Stimulated activated naive CD8-positive, alpha-beta T cell treated with anti-CD3 and anti-CD28 coated beads, Interleukin-15, Interleukin-2, amounts not matched to agents 100 ng/mL and 50 ng/mL, for 24 hours (primary cell): ENCODE measurements at regions not wholly inside any gene's neighbourhood (a gene's known extent, or its start where the extent isn't known, plus 50 kb on each side); places are given as distances from the start of the nearest gene placed in this dataset.

Experiments used
- H3K27ac Mint-ChIP-seq: one replicate; pipeline ENCODE4 v1.8.0; 2021; ENCODE audit warnings: mild to moderate bottlenecking, mixed read lengths
- H3K27me3 Mint-ChIP-seq: one replicate; pipeline ENCODE4 v1.8.0; 2021; ENCODE audit warnings: mixed read lengths
- H3K36me3 Mint-ChIP-seq: one replicate; pipeline ENCODE4 v1.8.0; 2021; ENCODE audit warnings: low read depth, mixed read lengths
- H3K4me1 Mint-ChIP-seq: one replicate; pipeline ENCODE4 v1.8.0; 2021; ENCODE audit warnings: low read depth, mixed read lengths
- H3K4me3 Mint-ChIP-seq: one replicate; pipeline ENCODE4 v1.8.0; 2021; ENCODE audit warnings: mild to moderate bottlenecking, mixed read lengths
- H3K9me3 Mint-ChIP-seq: one replicate; pipeline ENCODE4 v1.8.0; 2021; ENCODE audit warnings: mixed read lengths

- Mint-ChIP-seq H3K27ac (no peak overlapping the region), H3K4me1 (no peaks in the 10 kb centered on the region)
Measured at GRCh38 chr12:24072302-24072701, 122.8 kb upstream of the SOX5 start.

GRCh38 chr12:24071842-24072241, 122.4 kb upstream of the SOX5 start:
- Mint-ChIP-seq H3K27me3 (no peaks in the 10 kb centered on the region), H3K36me3 (no peaks in the 10 kb centered on the region), H3K4me1 (no peaks in the 10 kb centered on the region), H3K9me3 (no peaks in the 10 kb centered on the region), H3K4me3 (no peak overlapping the region), H3K27ac (no peak overlapping the region)

More at GRCh38 chr12:24072302-24072701, 122.8 kb upstream of the SOX5 start:
- H3K36me3 Mint-ChIP-seq, result no peaks in the 10 kb centered on the region
- no peak overlapping the region for H3K4me3 Mint-ChIP-seq
- no peaks in the 10 kb centered on the region for H3K27me3 Mint-ChIP-seq
- H3K9me3 Mint-ChIP-seq, result no peaks in the 10 kb centered on the region

- no peaks in the 10 kb centered on the region for H3K9me3 Mint-ChIP-seq
- H3K27ac Mint-ChIP-seq, result no peak overlapping the region
- H3K36me3 Mint-ChIP-seq, result no peaks in the 10 kb centered on the region
- no peaks in the 10 kb centered on the region for H3K4me1 Mint-ChIP-seq
- H3K4me3 Mint-ChIP-seq, result no peak overlapping the region
- no peaks in the 10 kb centered on the region for H3K27me3 Mint-ChIP-seq
Measured at GRCh38 chr12:24069532-24070395, 120.3 kb upstream of the SOX5 start.

GRCh38 chr12:24066865-24067264, 117.4 kb upstream of the SOX5 start:
- H3K27ac Mint-ChIP-seq, result no peak overlapping the region
- no peaks in the 10 kb centered on the region for H3K27me3 Mint-ChIP-seq
- H3K4me3 Mint-ChIP-seq, result no peak overlapping the region

GRCh38 chr12:24066097-24066496, 116.6 kb upstream of the SOX5 start:
- no peaks in the 10 kb centered on the region for H3K4me1 Mint-ChIP-seq
- no peaks in the 10 kb centered on the region for H3K36me3 Mint-ChIP-seq

More at GRCh38 chr12:24066865-24067264, 117.4 kb upstream of the SOX5 start:
- no peaks in the 10 kb centered on the region for H3K4me1 Mint-ChIP-seq
- no peaks in the 10 kb centered on the region for H3K9me3 Mint-ChIP-seq
- no peaks in the 10 kb centered on the region for H3K36me3 Mint-ChIP-seq

GRCh38 chr12:24062642-24063245, 113.3 kb upstream of the SOX5 start:
- H3K4me3 Mint-ChIP-seq, result no peak overlapping the region
- H3K27ac Mint-ChIP-seq, result no peak overlapping the region
- H3K36me3 Mint-ChIP-seq, result no peaks in the 10 kb centered on the region

More at GRCh38 chr12:24066097-24066496, 116.6 kb upstream of the SOX5 start:
- H3K9me3 Mint-ChIP-seq, result no peaks in the 10 kb centered on the region
- H3K4me3 Mint-ChIP-seq, result no peak overlapping the region
- no peaks in the 10 kb centered on the region for H3K27me3 Mint-ChIP-seq
- no peak overlapping the region for H3K27ac Mint-ChIP-seq

GRCh38 chr12:24060089-24060488, 110.6 kb upstream of the SOX5 start:
- H3K36me3 Mint-ChIP-seq, result no peaks in the 10 kb centered on the region
- no peak overlapping the region for H3K4me3 Mint-ChIP-seq
- H3K9me3 Mint-ChIP-seq, result no peaks in the 10 kb centered on the region
- no peaks in the 10 kb centered on the region for H3K27me3 Mint-ChIP-seq
- H3K4me1 Mint-ChIP-seq, result no peaks in the 10 kb centered on the region
- H3K27ac Mint-ChIP-seq, result no peak overlapping the region

More at GRCh38 chr12:24062642-24063245, 113.3 kb upstream of the SOX5 start:
- H3K27me3 Mint-ChIP-seq, result no peaks in the 10 kb centered on the region
- H3K4me1 Mint-ChIP-seq, result no peaks in the 10 kb centered on the region
- H3K9me3 Mint-ChIP-seq, result no peaks in the 10 kb centered on the region

GRCh38 chr12:24057920-24058476, 108.5 kb upstream of the SOX5 start:
- H3K27ac Mint-ChIP-seq, result no peak overlapping the region

GRCh38 chr12:24055747-24056146, 106.3 kb upstream of the SOX5 start:
- Mint-ChIP-seq H3K9me3 (no peaks in the 10 kb centered on the region), H3K27me3 (no peaks in the 10 kb centered on the region), H3K36me3 (no peaks in the 10 kb centered on the region), H3K4me1 (no peaks in the 10 kb centered on the region), H3K4me3 (no peak overlapping the region), H3K27ac (no peak overlapping the region)

More at GRCh38 chr12:24057920-24058476, 108.5 kb upstream of the SOX5 start:
- no peaks in the 10 kb centered on the region for H3K36me3 Mint-ChIP-seq
- H3K4me1 Mint-ChIP-seq, result no peaks in the 10 kb centered on the region
- no peaks in the 10 kb centered on the region for H3K27me3 Mint-ChIP-seq
- H3K4me3 Mint-ChIP-seq, result no peak overlapping the region
- no peaks in the 10 kb centered on the region for H3K9me3 Mint-ChIP-seq

GRCh38 chr12:24054416-24054815, 104.9 kb upstream of the SOX5 start:
- no peaks in the 10 kb centered on the region for H3K9me3 Mint-ChIP-seq
- H3K4me3 Mint-ChIP-seq, result no peak overlapping the region
- no peaks in the 10 kb centered on the region for H3K36me3 Mint-ChIP-seq
- H3K4me1 Mint-ChIP-seq, result no peaks in the 10 kb centered on the region
- H3K27ac Mint-ChIP-seq, result no peak overlapping the region
- H3K27me3 Mint-ChIP-seq, result no peaks in the 10 kb centered on the region

GRCh38 chr12:24049728-24050127, 100.3 kb upstream of the SOX5 start:
- H3K4me3 Mint-ChIP-seq, result no peak overlapping the region
- no peaks in the 10 kb centered on the region for H3K36me3 Mint-ChIP-seq
- H3K9me3 Mint-ChIP-seq, result peaks cover 3% of the 10 kb centered on the region
- no peaks in the 10 kb centered on the region for H3K4me1 Mint-ChIP-seq
- H3K27me3 Mint-ChIP-seq, result no peaks in the 10 kb centered on the region
- H3K27ac Mint-ChIP-seq, result no peak overlapping the region

- Mint-ChIP-seq H3K4me3 (no peak overlapping the region), H3K27me3 (no peaks in the 10 kb centered on the region), H3K36me3 (no peaks in the 10 kb centered on the region)
Measured at GRCh38 chr12:24049101-24049500, 99.6 kb upstream of the SOX5 start.

GRCh38 chr12:24048446-24048845, 99.0 kb upstream of the SOX5 start:
- H3K27ac Mint-ChIP-seq, result no peak overlapping the region

More at GRCh38 chr12:24049101-24049500, 99.6 kb upstream of the SOX5 start:
- Mint-ChIP-seq H3K9me3 (peaks cover 3% of the 10 kb centered on the region), H3K4me1 (no peaks in the 10 kb centered on the region), H3K27ac (no peak overlapping the region)

GRCh38 chr12:24047326-24047725, 97.9 kb upstream of the SOX5 start:
- Mint-ChIP-seq H3K4me3 (no peak overlapping the region), H3K4me1 (no peaks in the 10 kb centered on the region), H3K36me3 (no peaks in the 10 kb centered on the region), H3K27ac (no peak overlapping the region), H3K27me3 (no peaks in the 10 kb centered on the region), H3K9me3 (peaks cover 3% of the 10 kb centered on the region)

More at GRCh38 chr12:24048446-24048845, 99.0 kb upstream of the SOX5 start:
- peaks cover 3% of the 10 kb centered on the region for H3K9me3 Mint-ChIP-seq
- no peaks in the 10 kb centered on the region for H3K36me3 Mint-ChIP-seq
- no peaks in the 10 kb centered on the region for H3K4me1 Mint-ChIP-seq
- no peaks in the 10 kb centered on the region for H3K27me3 Mint-ChIP-seq
- no peak overlapping the region for H3K4me3 Mint-ChIP-seq

GRCh38 chr12:24045816-24046257, 96.4 kb upstream of the SOX5 start:
- no peaks in the 10 kb centered on the region for H3K36me3 Mint-ChIP-seq
- H3K4me3 Mint-ChIP-seq, result no peak overlapping the region
- H3K4me1 Mint-ChIP-seq, result no peaks in the 10 kb centered on the region
- no peaks in the 10 kb centered on the region for H3K27me3 Mint-ChIP-seq
- H3K9me3 Mint-ChIP-seq, result peaks cover 3% of the 10 kb centered on the region
- H3K27ac Mint-ChIP-seq, result no peak overlapping the region
